GM18861 (cell line): ENCODE measurements at regions not wholly inside any gene's neighbourhood (a gene's known extent, or its start where the extent isn't known, plus 50 kb on each side); places are given as distances from the start of the nearest gene placed in this dataset.

Experiments used
- ATAC-seq: cut with Tn5 transposase; IDR thresholded peaks from one replicate; pipeline ENCODE4 v1.9.1; 2021; ENCODE audit not compliant: unreplicated experiment

- no peak for ATAC-seq
Measured at GRCh38 chr1:5504364-5504740, 487.9 kb downstream of the NPHP4 start.

- no peak for ATAC-seq
Measured at GRCh38 chr1:5503556-5504363, 488.5 kb downstream of the NPHP4 start.

- ATAC-seq = no peak
Measured at GRCh38 chr1:5502311-5503194, 489.7 kb downstream of the NPHP4 start.

- ATAC-seq = no peak
Measured at GRCh38 chr1:5501206-5501930, 490.9 kb downstream of the NPHP4 start.

DNA sequence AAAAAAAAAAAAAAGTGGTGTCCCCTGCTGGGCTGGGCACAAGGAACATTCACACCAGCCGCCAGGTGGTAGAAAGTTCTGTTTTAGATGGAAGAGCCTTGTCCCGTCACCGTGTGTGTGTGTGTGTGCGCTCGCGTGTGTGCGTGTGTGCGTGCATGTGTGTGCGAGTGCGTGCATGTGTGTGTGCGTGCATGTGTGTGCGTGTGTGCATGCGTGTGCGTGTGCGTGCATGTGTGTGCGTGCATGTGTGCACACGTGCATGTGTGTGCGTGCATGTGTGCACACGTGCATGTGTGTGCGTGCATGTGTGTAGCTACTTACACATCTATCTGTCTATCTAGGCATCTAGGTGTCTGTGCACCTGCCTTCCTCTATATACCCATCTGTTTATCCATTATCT is 491.7 kb downstream of the NPHP4 start:
- no peak for ATAC-seq

GRCh38 chr1:5497503-5497902 is 494.7 kb downstream of the NPHP4 start:
- no peak for ATAC-seq

- ATAC-seq = no peak
Measured at GRCh38 chr1:5495596-5496410, 496.4 kb downstream of the NPHP4 start.

DNA sequence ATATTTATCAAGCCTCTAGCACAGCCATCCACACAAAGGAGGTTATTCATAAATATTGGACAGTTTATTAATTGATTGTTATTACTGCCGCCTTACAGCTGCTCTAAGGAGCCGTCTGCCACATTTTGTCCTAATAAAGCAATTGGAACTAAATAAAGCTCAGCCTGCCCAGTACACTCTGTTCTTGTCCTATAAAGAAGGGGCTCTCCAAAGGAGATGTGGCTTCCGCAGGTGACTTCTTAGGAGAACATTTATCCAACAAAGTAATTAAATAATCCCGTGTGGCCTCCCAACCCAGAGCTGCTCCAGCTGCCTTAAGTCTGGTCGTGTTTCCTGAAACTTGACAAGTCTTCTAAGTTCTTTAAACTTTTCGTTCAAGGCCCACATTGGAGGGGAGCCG is 497.7 kb downstream of the NPHP4 start:
- no peak for ATAC-seq

DNA sequence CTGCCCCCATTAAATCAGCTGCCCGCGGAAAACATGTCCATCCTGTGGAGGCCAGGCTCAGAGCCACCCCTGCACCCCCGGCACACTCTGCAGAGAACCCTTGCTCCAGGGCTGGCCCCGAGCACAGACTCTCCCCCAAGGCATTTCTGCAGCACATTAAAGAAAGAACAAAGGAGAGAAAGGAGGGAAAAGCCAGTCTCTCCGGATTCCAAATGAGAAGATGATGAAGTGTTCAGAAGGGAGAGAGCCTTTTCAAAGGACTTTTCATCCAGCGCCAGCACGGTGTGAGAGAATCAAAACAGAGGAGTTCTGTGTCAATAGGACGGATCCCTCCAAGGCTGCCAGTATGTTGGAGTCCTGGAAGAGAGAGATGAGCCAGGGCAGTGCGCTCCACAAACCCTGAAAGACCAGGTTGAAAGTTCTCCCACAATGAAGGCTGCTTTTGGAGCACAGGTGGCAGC is 498.3 kb downstream of the NPHP4 start:
- no peak for ATAC-seq

GRCh38 chr1:5493275-5493674 is 498.9 kb downstream of the NPHP4 start:
- ATAC-seq = no peak

- ATAC-seq = no peak
Measured at GRCh38 chr1:5492846-5493245, 499.4 kb downstream of the NPHP4 start.

- ATAC-seq = no peak
Measured at GRCh38 chr1:5491207-5491904, 500.9 kb downstream of the NPHP4 start.

GRCh38 chr1:5490635-5491034 is 501.6 kb downstream of the NPHP4 start:
- ATAC-seq = no peak

GRCh38 chr1:5488448-5488847 is 503.8 kb downstream of the NPHP4 start:
- ATAC-seq = no peak

- ATAC-seq = no peak
Measured at GRCh38 chr1:5485968-5486696, 506.1 kb downstream of the NPHP4 start.

DNA sequence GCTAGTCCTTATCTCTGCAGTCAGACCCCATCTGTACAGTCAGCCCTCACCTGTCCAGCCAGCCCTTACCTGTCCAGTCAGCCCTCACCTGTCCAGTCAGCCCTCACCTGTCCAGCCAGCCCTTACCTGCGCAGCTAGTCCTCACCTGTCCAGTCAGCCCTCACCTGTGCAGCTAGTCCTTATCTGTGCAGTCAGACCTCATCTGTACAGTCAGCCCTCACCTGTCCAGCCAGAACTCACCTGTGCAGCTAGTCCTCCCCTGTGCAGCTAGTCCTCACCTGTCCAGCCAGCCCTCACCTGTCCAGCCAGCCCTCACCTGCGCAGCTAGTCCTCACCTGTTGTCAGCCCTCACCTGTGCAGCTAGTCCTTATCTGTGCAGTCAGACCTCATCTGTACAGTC is 506.8 kb downstream of the NPHP4 start:
- ATAC-seq = no peak

GRCh38 chr1:5484451-5485165 is 507.6 kb downstream of the NPHP4 start:
- ATAC-seq = no peak

DNA sequence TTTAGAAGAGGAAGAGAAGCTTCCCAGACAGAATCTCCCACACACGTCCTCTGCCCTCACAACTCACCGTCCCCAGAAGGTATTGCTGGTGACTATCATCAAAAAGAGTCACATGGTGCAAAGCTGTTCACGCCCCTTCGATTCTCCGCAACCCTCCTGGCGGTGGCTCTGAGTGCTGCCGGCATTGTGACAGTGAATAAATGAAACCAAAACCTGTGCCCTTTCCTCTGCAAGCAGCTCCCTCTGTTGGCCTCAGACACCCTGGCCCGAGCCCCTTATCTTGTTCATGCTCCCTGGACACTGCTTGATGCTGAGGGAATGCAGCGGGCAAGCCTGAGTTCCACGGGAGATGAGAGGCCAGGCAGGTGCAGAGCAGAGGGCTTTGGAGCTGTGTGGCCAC is 510.3 kb downstream of the NPHP4 start:
- no peak for ATAC-seq

- ATAC-seq = no peak
Measured at GRCh38 chr1:5480906-5481305, 511.3 kb downstream of the NPHP4 start.
